Endothelial cell (in vitro differentiated cells): ENCODE measurements at regions not wholly inside any gene's neighbourhood (a gene's known extent, or its start where the extent isn't known, plus 50 kb on each side); places are given as distances from the start of the nearest gene placed in this dataset.

Source experiments
- DNase-seq: peaks from one replicate; pipeline ENCODE4 v3.0.0; 2021; ENCODE audit warnings: low spot score
- H3K27ac Mint-ChIP-seq: one replicate; pipeline ENCODE4 v1.8.0; 2021; ENCODE audit warnings: mixed read lengths, inconsistent platforms; ENCODE audit not compliant: unreplicated experiment
- H3K27me3 Mint-ChIP-seq: one replicate; pipeline ENCODE4 v1.8.0; 2021; ENCODE audit warnings: mild to moderate bottlenecking, moderate library complexity, mixed read lengths, inconsistent platforms; ENCODE audit not compliant: unreplicated experiment
- H3K36me3 Mint-ChIP-seq: one replicate; pipeline ENCODE4 v1.8.0; 2021; ENCODE audit warnings: mild to moderate bottlenecking, low read depth, mixed read lengths, inconsistent platforms; ENCODE audit not compliant: unreplicated experiment
- H3K4me1 Mint-ChIP-seq: one replicate; pipeline ENCODE4 v1.8.0; 2021; ENCODE audit warnings: mild to moderate bottlenecking, mixed read lengths, inconsistent platforms; ENCODE audit not compliant: unreplicated experiment
- H3K4me3 Mint-ChIP-seq: one replicate; pipeline ENCODE4 v1.8.0; 2021; ENCODE audit warnings: mild to moderate bottlenecking, mixed read lengths, inconsistent platforms; ENCODE audit not compliant: unreplicated experiment
- H3K9me3 Mint-ChIP-seq: one replicate; pipeline ENCODE4 v1.8.0; 2021; ENCODE audit warnings: mixed read lengths, inconsistent platforms; ENCODE audit not compliant: unreplicated experiment
- TF ChIP-seq, protein P1 (sequence below): fragments of 200-600 bp; sonication (generic); IDR thresholded peaks from one replicate; pipeline ENCODE4 v1.5.0; 2021; ENCODE audit warnings: antibody characterized with exemption; ENCODE audit not compliant: unreplicated experiment

DNA sequence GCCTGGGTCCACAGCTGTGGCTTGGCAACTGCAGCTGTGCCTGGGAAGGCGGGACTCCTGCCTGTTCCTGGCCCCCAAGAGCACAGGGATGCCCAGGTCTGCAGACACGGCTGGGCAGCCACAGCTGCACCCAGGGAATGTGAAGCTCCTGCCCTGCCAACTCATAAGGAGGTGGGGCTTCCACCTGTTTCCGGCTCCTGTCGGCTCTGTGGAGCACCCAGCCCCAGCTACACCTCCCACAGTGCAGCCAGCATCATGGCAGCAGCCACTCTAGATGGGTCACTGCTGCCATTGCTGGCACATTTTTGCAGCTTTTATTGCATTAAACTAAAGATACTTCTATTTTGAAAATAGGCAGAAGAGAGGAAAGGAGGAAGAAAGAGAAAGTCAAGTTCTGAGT, 207.9 kb downstream of the SAMD5 start:
- Mint-ChIP-seq H3K9me3 (no peaks in the 10 kb centered on the region), H3K27ac (no peak overlapping the region), H3K4me3 (no peak overlapping the region), H3K36me3 (no peaks in the 10 kb centered on the region), H3K27me3 (no peaks in the 10 kb centered on the region), H3K4me1 (no peaks in the 10 kb centered on the region)
- TF ChIP-seq, protein P1, sequence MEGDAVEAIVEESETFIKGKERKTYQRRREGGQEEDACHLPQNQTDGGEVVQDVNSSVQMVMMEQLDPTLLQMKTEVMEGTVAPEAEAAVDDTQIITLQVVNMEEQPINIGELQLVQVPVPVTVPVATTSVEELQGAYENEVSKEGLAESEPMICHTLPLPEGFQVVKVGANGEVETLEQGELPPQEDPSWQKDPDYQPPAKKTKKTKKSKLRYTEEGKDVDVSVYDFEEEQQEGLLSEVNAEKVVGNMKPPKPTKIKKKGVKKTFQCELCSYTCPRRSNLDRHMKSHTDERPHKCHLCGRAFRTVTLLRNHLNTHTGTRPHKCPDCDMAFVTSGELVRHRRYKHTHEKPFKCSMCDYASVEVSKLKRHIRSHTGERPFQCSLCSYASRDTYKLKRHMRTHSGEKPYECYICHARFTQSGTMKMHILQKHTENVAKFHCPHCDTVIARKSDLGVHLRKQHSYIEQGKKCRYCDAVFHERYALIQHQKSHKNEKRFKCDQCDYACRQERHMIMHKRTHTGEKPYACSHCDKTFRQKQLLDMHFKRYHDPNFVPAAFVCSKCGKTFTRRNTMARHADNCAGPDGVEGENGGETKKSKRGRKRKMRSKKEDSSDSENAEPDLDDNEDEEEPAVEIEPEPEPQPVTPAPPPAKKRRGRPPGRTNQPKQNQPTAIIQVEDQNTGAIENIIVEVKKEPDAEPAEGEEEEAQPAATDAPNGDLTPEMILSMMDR, result no peak
- no peak for DNase-seq

- TF ChIP-seq, protein P1, result no peak
- Mint-ChIP-seq H3K27ac (no peak overlapping the region), H3K9me3 (no peaks in the 10 kb centered on the region), H3K4me1 (no peaks in the 10 kb centered on the region), H3K27me3 (no peaks in the 10 kb centered on the region), H3K36me3 (peaks cover 5% of the 10 kb centered on the region), H3K4me3 (no peak overlapping the region)
- no peak for DNase-seq
Observed at GRCh38 chr6:147717991-147718390, 209.5 kb downstream of the SAMD5 start.

DNA sequence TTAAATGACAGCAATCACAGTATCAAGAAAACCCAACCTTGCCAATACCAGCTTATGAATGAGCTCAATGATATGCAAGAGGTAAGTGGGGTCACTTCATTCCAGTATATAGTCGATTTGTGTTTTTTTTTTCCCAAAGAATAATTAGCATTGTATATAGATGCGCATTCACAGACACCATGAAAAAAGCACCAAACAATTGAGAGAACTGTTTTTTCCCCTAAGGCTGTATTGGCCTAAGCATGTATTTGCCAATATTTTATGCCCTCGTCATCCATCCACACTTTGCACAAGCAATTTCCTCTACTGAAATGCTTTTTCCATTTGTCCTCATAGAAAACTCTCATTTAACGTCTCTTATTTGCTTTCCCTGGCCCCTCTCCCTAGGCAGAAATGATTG, 213.7 kb downstream of the SAMD5 start:
- TF ChIP-seq, protein P1, result no peak
- Mint-ChIP-seq H3K27ac (no peak overlapping the region), H3K4me3 (no peak overlapping the region), H3K4me1 (no peaks in the 10 kb centered on the region), H3K36me3 (peaks cover 8% of the 10 kb centered on the region), H3K27me3 (no peaks in the 10 kb centered on the region), H3K9me3 (no peaks in the 10 kb centered on the region)
- no peak for DNase-seq

DNA sequence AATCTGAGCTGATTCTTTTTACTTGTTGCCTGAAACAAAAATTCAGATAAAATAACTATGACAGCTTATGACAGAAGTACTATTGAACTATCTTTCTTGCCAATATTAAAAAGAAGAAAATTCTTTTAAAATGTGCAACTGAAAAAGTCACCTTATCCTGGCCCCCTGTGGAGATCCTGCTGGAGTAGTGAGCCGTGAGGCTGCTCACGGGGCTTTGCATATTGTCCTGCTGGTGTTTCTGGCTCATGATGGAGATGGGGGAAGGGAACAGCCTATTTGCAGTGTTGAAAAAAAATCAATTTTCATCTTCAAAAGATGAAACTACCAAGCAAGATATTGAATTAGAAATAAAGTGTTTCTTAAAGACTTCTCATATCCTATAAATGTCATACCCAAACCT, 216.0 kb downstream of the SAMD5 start:
- Mint-ChIP-seq H3K4me1 (no peaks in the 10 kb centered on the region), H3K27ac (no peak overlapping the region), H3K27me3 (no peaks in the 10 kb centered on the region), H3K9me3 (no peaks in the 10 kb centered on the region), H3K36me3 (peaks cover 8% of the 10 kb centered on the region), H3K4me3 (no peak overlapping the region)
- TF ChIP-seq, protein P1, result no peak
- DNase-seq, result no peak

DNA sequence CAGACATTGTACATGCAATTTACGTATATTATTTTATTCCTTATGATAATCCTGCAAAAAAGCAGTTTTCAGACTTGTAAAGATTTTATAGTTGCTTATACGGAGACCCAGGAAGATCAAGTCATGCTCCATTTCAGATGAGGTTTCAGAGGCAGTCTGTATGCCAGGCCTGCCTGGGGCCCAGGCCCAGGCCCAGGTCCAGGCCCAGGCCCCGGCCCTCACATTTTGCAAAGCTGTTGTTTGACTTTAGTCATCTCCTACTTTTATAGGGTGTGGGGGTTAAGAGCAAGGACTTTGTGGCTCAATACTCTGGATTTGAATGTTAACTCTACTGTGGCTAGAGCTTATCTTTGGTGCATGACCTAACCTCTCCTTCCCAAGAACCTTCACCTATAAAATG, 217.9 kb downstream of the SAMD5 start:
- Mint-ChIP-seq H3K9me3 (no peaks in the 10 kb centered on the region), H3K4me1 (peaks cover under 1% of the 10 kb centered on the region), H3K27ac (no peak overlapping the region), H3K27me3 (peaks cover 3% of the 10 kb centered on the region), H3K4me3 (no peak overlapping the region), H3K36me3 (peaks cover 8% of the 10 kb centered on the region)
- TF ChIP-seq, protein P1, result no peak
- no peak for DNase-seq
